GM19438 (cell line): ENCODE measurements at regions not wholly inside any gene's neighbourhood (a gene's known extent, or its start where the extent isn't known, plus 50 kb on each side); places are given as distances from the start of the nearest gene placed in this dataset.

Source experiments
- ATAC-seq: cut with Tn5 transposase; IDR thresholded peaks from one replicate; pipeline ENCODE4 v1.9.1; 2021; ENCODE audit warnings: low read depth; ENCODE audit not compliant: unreplicated experiment

- ATAC-seq, result no peak
These were observed 166.9 kb downstream of the ANAPC1 start for GRCh38 chr2:111716905-111717775.
